Esophagus (tissue), 2 donors: ENCODE measurements at regions not wholly inside any gene's neighbourhood (a gene's known extent, or its start where the extent isn't known, plus 50 kb on each side); places are given as distances from the start of the nearest gene placed in this dataset.

Experiments used
- H3K27ac ChIP-seq, 2 donors: one replicate each; pipeline ENCODE4 v1.5.1; 2013; ENCODE audit warnings: low read depth in 2 of 2, mild to moderate bottlenecking in 2 of 2, inconsistent platforms in 1 of 2, low read length in 1 of 2, moderate library complexity in 1 of 2
- H3K27me3 ChIP-seq, 2 donors: one replicate each; pipeline ENCODE4 v1.6.1; 2013; ENCODE audit warnings: low read length in 2 of 2, control low read depth in 1 of 2, mild to moderate bottlenecking in 1 of 2; ENCODE audit not compliant: insufficient read depth in 2 of 2, control insufficient read depth in 1 of 2
- H3K36me3 ChIP-seq, 2 donors: one replicate each; pipeline ENCODE4 v1.6.1; 2013; ENCODE audit warnings: low read length in 1 of 2; ENCODE audit not compliant: control insufficient read depth in 2 of 2, insufficient read depth in 2 of 2
- H3K4me1 ChIP-seq, 2 donors: one replicate each; pipeline ENCODE4 v1.6.1; 2013; ENCODE audit warnings: low read length in 1 of 2; ENCODE audit not compliant: control insufficient read depth in 2 of 2, insufficient read depth in 2 of 2
- H3K4me3 ChIP-seq, 2 donors: one replicate each; pipeline ENCODE4 v1.5.1; 2013; ENCODE audit warnings: low read length in 2 of 2, mild to moderate bottlenecking in 2 of 2, low read depth in 1 of 2, moderate library complexity in 1 of 2
- H3K9me3 ChIP-seq, 2 donors: one replicate each; pipeline ENCODE4 v1.6.1; 2013; ENCODE audit warnings: mild to moderate bottlenecking in 2 of 2, low read depth in 1 of 2, low read length in 1 of 2, moderate library complexity in 1 of 2; ENCODE audit not compliant: control insufficient read depth in 2 of 2, insufficient read depth in 1 of 2
- WGBS, 2 donors: extraction: QIAGEN DNeasy Blood & Tissue Kit; methylation state at CpG; one replicate each; pipeline ENCODE4 v1.1.7; 2013; 5-methylcytosine and 5-hydroxymethylcytosine counted together
- donor health status: healthy with polysubstance abuse.
- donor health status: Bipolar disorder and iron deficiency.

GRCh38 chr2:149666809-149667320 is 79.3 kb upstream of the MMADHC start:
- Histone ChIP-seq H3K36me3 (no peaks in the 10 kb centered on the region), H3K9me3 (no peaks in the 10 kb centered on the region), H3K4me3 (no peak overlapping the region), H3K27ac (no peak overlapping the region), H3K4me1 (no peaks in the 10 kb centered on the region), H3K27me3 (no peaks in the 10 kb centered on the region)
- 91 to 95% methylated on average over 1 of the region's 1 CpG for WGBS, 2 donors

- 95 to 97% methylated on average over 3 of the region's 3 CpGs for whole genome bisulfite sequencing, 2 donors
- Histone ChIP-seq H3K4me1 (no peaks in the 10 kb centered on the region), H3K36me3 (no peaks in the 10 kb centered on the region), H3K27me3 (no peaks in the 10 kb centered on the region), H3K4me3 (no peak overlapping the region), H3K9me3 (no peaks in the 10 kb centered on the region), H3K27ac (no peak overlapping the region)
These were observed 77.3 kb upstream of the MMADHC start for GRCh38 chr2:149664896-149665295.

GRCh38 chr2:149662556-149662955 is 75.0 kb upstream of the MMADHC start:
- Histone ChIP-seq H3K4me3 (no peak overlapping the region), H3K27ac (no peak overlapping the region), H3K4me1 (no peaks in the 10 kb centered on the region), H3K36me3 (no peaks in the 10 kb centered on the region), H3K9me3 (no peaks in the 10 kb centered on the region), H3K27me3 (no peaks in the 10 kb centered on the region)

GRCh38 chr2:149661844-149662243 is 74.3 kb upstream of the MMADHC start:
- no peaks in the 10 kb centered on the region for H3K9me3 ChIP-seq
- WGBS, 2 donors = 13 to 31% methylated on average over 1 of the region's 1 CpG
- no peaks in the 10 kb centered on the region for H3K36me3 ChIP-seq
- no peak overlapping the region for H3K27ac ChIP-seq
- H3K4me1 ChIP-seq = no peaks in the 10 kb centered on the region
- H3K4me3 ChIP-seq = no peak overlapping the region
- no peaks in the 10 kb centered on the region for H3K27me3 ChIP-seq

- no peaks in the 10 kb centered on the region for H3K27me3 ChIP-seq
These were observed 71.0 kb upstream of the MMADHC start for GRCh38 chr2:149658553-149658952.

GRCh38 chr2:149657401-149658040 is 69.9 kb upstream of the MMADHC start:
- Histone ChIP-seq H3K4me1 (no peaks in the 10 kb centered on the region), H3K27me3 (no peaks in the 10 kb centered on the region), H3K27ac (no peak overlapping the region), H3K4me3 (no peak overlapping the region), H3K9me3 (no peaks in the 10 kb centered on the region), H3K36me3 (no peaks in the 10 kb centered on the region)
- 83 to 92% methylated on average over 1 of the region's 1 CpG for WGBS, 2 donors

More at GRCh38 chr2:149658553-149658952, 71.0 kb upstream of the MMADHC start:
- no peaks in the 10 kb centered on the region for H3K9me3 ChIP-seq
- no peaks in the 10 kb centered on the region for H3K36me3 ChIP-seq
- no peaks in the 10 kb centered on the region for H3K4me1 ChIP-seq
- no peak overlapping the region for H3K27ac ChIP-seq
- no peak overlapping the region for H3K4me3 ChIP-seq

- 78 to 81% methylated on average over 5 of the region's 5 CpGs for WGBS, 2 donors
- no peaks in the 10 kb centered on the region for H3K36me3 ChIP-seq
These were observed 69.4 kb upstream of the MMADHC start for GRCh38 chr2:149656996-149657395.

GRCh38 chr2:149653831-149654445 is 66.4 kb upstream of the MMADHC start:
- no peaks in the 10 kb centered on the region for H3K36me3 ChIP-seq
- no peak overlapping the region for H3K4me3 ChIP-seq
- no peaks in the 10 kb centered on the region for H3K9me3 ChIP-seq
- no peaks in the 10 kb centered on the region for H3K4me1 ChIP-seq
- H3K27ac ChIP-seq = no peak overlapping the region
- no peaks in the 10 kb centered on the region for H3K27me3 ChIP-seq
- 92 to 95% methylated on average over 3 of the region's 3 CpGs for WGBS, 2 donors

More at GRCh38 chr2:149656996-149657395, 69.4 kb upstream of the MMADHC start:
- H3K27ac ChIP-seq = no peak overlapping the region
- H3K27me3 ChIP-seq = no peaks in the 10 kb centered on the region
- no peak overlapping the region for H3K4me3 ChIP-seq
- H3K4me1 ChIP-seq = no peaks in the 10 kb centered on the region
- no peaks in the 10 kb centered on the region for H3K9me3 ChIP-seq

- Histone ChIP-seq H3K27me3 (no peaks in the 10 kb centered on the region), H3K36me3 (no peaks in the 10 kb centered on the region), H3K4me3 (no peak overlapping the region), H3K27ac (no peak overlapping the region), H3K4me1 (no peaks in the 10 kb centered on the region), H3K9me3 (no peaks in the 10 kb centered on the region)
- WGBS, 2 donors = 81 to 87% methylated on average over 2 of the region's 2 CpGs
These were observed 65.4 kb upstream of the MMADHC start for GRCh38 chr2:149652926-149653325.

- H3K36me3 ChIP-seq = no peaks in the 10 kb centered on the region
- WGBS, 2 donors = 74 to 79% methylated on average over 3 of the region's 3 CpGs
- H3K27me3 ChIP-seq = no peaks in the 10 kb centered on the region
- H3K9me3 ChIP-seq = no peaks in the 10 kb centered on the region
- H3K4me3 ChIP-seq = no peak overlapping the region
- H3K4me1 ChIP-seq = no peaks in the 10 kb centered on the region
- no peak overlapping the region for H3K27ac ChIP-seq
These were observed 65.0 kb upstream of the MMADHC start for GRCh38 chr2:149652526-149652925.
